ENCODE measurements at regions not wholly inside any gene's neighbourhood (a gene's known extent, or its start where the extent isn't known, plus 50 kb on each side); places are given as distances from the start of the nearest gene placed in this dataset.

DNA sequence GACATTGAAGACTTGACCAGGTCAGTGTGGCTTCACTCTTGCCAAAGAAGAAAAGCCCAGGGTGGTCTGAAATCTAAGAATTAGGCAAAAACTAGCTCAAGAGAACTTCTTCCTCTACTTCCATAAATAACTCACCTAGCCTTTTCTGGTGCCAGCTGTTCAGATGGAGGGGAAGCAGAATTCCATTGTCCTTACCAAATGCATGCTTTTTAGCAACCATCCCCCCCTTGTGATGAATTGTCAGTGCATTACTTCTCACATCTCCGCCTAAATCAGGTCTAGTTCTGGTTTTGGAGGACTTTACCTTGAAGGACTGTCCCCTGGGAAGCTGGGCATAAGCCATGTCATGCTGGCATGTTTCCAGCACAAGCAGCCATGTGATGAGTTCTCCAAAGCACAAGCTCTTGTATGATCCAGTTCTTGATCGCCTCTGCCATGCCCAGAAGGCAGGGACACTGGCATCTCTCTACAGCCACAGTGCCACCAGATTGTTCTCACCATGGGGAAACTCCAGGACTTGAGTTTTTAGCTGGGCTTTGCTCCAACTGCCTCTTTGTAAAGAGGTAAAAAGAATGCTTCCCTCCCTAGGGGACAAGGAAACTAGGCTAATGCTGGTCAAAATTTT, 96.4 kb upstream of the IL12A start:
- TF ChIP-seq TAF1 (IDR thresholded peaks at IDR 0.05; ENCODE audit: borderline replicate concordance, low read depth, low read length) (no peak), POLR2A (IDR thresholded peaks at IDR 0.05; ENCODE audit: low read depth, low read length) (no peak)

All from GM12892 (cell line).